ENCODE measurements at regions not wholly inside any gene's neighbourhood (a gene's known extent, or its start where the extent isn't known, plus 50 kb on each side); places are given as distances from the start of the nearest gene placed in this dataset.

DNA sequence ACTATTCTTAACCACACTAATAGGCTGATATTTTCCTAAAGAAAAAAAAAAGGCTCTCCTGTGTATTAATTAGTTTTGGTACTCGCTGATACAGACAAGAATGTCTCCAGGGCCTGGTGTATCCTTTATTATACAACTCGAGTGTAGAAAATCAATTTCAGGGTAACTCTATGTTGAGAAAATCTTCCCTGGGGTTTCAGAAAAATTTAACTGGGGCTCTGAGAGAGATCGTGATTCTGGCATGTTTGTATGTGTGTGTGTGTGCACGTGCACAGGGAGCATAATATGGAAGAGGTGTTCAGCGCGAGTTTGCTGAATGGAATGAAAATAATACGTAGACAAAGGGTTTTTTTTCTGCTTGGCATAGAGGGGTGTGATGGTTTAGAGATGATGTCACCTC, 496.8 kb downstream of the GPAM start:
- H3K4me1 ChIP-seq (ENCODE audit: control insufficient read depth, insufficient read depth, low read length) = no peaks in the 10 kb centered on the region
- dilution Hi-C loops (cut with HindIII; ENCODE audit: low sequenced_read_pairs, unreplicated experiment) (no loop called here), intact Hi-C loops (cut with micrococcal nuclease) (no loop called here), in situ Hi-C loops (cut with MboI; ENCODE audit: low sequenced_read_pairs) (no loop called here)
- H3K4me3 ChIP-seq (ENCODE audit: insufficient read depth, low read depth, low read length) = no peak overlapping the region
- H2BK20ac ChIP-seq (ENCODE audit: low read depth, low read length) = no peak overlapping the region
- POLR2A ChIA-PET (ENCODE audit: unreplicated experiment) = no interaction called here
- H2AK5ac ChIP-seq (ENCODE audit: low read depth, low read length) = no peak overlapping the region
- H2BK5ac ChIP-seq (ENCODE audit: low read depth, low read length, poor library complexity, severe bottlenecking) = no peak overlapping the region
- H3K4me2 ChIP-seq (ENCODE audit: low read depth, low read length) = no peak overlapping the region
- H2BK15ac ChIP-seq (ENCODE audit: low read depth, low read length) = no peak overlapping the region
- H3K18ac ChIP-seq (ENCODE audit: low read depth, low read length) = no peak overlapping the region
- no peak overlapping the region for H2BK120ac ChIP-seq (ENCODE audit: low read depth, low read length)
- no peak overlapping the region for H3K56ac ChIP-seq (ENCODE audit: extremely low read depth, insufficient read depth, low read length)
- no peaks in the 10 kb centered on the region for H4K20me1 ChIP-seq (ENCODE audit: insufficient read depth, low read length)
- no peak overlapping the region for H4K5ac ChIP-seq (ENCODE audit: low read depth, low read length)
- ATAC-seq (ENCODE audit: low read depth) (no peak), DNase-seq (no peak)
- H3K79me1 ChIP-seq (ENCODE audit: low read depth in 1 of 2, low read length in 2 of 2) = no peaks in the 10 kb centered on the region
- no peaks in the 10 kb centered on the region for H3K36me3 ChIP-seq (ENCODE audit: control insufficient read depth, insufficient read depth, low read length)
- no peak overlapping the region for H4K91ac ChIP-seq (ENCODE audit: insufficient read depth, low read depth, low read length)
- H3K9me1 ChIP-seq (ENCODE audit: insufficient read depth, low read length) = no peaks in the 10 kb centered on the region
- no peak overlapping the region for H3K23ac ChIP-seq (ENCODE audit: low read depth, low read length)
- no TSS peak for BruUV-seq (replicated peaks)
- H3K27me3 ChIP-seq (ENCODE audit: control insufficient read depth, insufficient read depth, low read length) = no peaks in the 10 kb centered on the region
- peaks cover 10% of the 10 kb centered on the region for H3K9me3 ChIP-seq (ENCODE audit: control insufficient read depth, insufficient read depth, low read length)
- H3K27ac ChIP-seq (ENCODE audit: insufficient read depth, low read length) = no peak overlapping the region
- H3K4ac ChIP-seq (ENCODE audit: low read depth, low read length) = no peak overlapping the region
- CTCF ChIA-PET = no interaction called here
- WGBS, 2 experiments (ENCODE audit: extremely low coverage in 2 of 2, insufficient read length in 1 of 2) = 71% methylated on average over 1 of the region's 7 CpGs; no CpG with 5 or more reads in 1 of the 2 experiments
- TF ChIP-seq, protein P1, sequence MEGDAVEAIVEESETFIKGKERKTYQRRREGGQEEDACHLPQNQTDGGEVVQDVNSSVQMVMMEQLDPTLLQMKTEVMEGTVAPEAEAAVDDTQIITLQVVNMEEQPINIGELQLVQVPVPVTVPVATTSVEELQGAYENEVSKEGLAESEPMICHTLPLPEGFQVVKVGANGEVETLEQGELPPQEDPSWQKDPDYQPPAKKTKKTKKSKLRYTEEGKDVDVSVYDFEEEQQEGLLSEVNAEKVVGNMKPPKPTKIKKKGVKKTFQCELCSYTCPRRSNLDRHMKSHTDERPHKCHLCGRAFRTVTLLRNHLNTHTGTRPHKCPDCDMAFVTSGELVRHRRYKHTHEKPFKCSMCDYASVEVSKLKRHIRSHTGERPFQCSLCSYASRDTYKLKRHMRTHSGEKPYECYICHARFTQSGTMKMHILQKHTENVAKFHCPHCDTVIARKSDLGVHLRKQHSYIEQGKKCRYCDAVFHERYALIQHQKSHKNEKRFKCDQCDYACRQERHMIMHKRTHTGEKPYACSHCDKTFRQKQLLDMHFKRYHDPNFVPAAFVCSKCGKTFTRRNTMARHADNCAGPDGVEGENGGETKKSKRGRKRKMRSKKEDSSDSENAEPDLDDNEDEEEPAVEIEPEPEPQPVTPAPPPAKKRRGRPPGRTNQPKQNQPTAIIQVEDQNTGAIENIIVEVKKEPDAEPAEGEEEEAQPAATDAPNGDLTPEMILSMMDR (conservative IDR thresholded peaks at IDR 0.05; ENCODE audit: low read depth, low read length) = no peak
- TF ChIP-seq CEBPB (IDR thresholded peaks at IDR 0.05; ENCODE audit: low read depth, low read length) (no peak), MAFK (IDR thresholded peaks at IDR 0.05; ENCODE audit: low read depth, low read length) (no peak), MAZ (IDR thresholded peaks at IDR 0.05; ENCODE audit: borderline replicate concordance, low read depth, low read length) (no peak), FOS (IDR thresholded peaks at IDR 0.05; ENCODE audit: low read depth, low read length) (no peak), RCOR1 (IDR thresholded peaks at IDR 0.05; ENCODE audit: insufficient replicate concordance, low read length) (no peak), SMC3 (IDR thresholded peaks at IDR 0.05; ENCODE audit: low read depth, low read length) (no peak), CHD1 (IDR thresholded peaks at IDR 0.05; ENCODE audit: low read depth, low read length) (no peak), BHLHE40 (IDR thresholded peaks at IDR 0.05; ENCODE audit: low read depth, low read length) (no peak), POLR2A (IDR thresholded peaks at IDR 0.05; ENCODE audit: low read depth, low read length) (no peak), RAD21 (IDR thresholded peaks at IDR 0.05; ENCODE audit: low read length) (no peak), USF2 (IDR thresholded peaks at IDR 0.05; ENCODE audit: low read depth, low read length) (no peak), MXI1 (IDR thresholded peaks at IDR 0.05; ENCODE audit: borderline replicate concordance, low read depth, low read length) (no peak), RFX5 (IDR thresholded peaks at IDR 0.05; ENCODE audit: low read depth, low read length) (no peak), NFE2L2 (IDR thresholded peaks at IDR 0.05; ENCODE audit: low read depth, low read length) (no peak)
- TF ChIP-seq, protein P2, sequence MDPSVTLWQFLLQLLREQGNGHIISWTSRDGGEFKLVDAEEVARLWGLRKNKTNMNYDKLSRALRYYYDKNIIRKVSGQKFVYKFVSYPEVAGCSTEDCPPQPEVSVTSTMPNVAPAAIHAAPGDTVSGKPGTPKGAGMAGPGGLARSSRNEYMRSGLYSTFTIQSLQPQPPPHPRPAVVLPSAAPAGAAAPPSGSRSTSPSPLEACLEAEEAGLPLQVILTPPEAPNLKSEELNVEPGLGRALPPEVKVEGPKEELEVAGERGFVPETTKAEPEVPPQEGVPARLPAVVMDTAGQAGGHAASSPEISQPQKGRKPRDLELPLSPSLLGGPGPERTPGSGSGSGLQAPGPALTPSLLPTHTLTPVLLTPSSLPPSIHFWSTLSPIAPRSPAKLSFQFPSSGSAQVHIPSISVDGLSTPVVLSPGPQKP (IDR thresholded peaks at IDR 0.05; ENCODE audit: borderline replicate concordance, low read depth, low read length) = no peak
- no peak overlapping the region for H2AK9ac ChIP-seq (replicated peaks; ENCODE audit: low read depth, low read length, poor library complexity)
- H4K8ac ChIP-seq (ENCODE audit: low read depth in 2 of 2, low read length in 2 of 2) = no peak overlapping the region
- H3K14ac ChIP-seq (replicated peaks; ENCODE audit: low read depth, low read length) = no peak overlapping the region
- H2AFZ ChIP-seq (replicated peaks; ENCODE audit: low read length, poor library complexity) = no peak overlapping the region
- H3K9ac ChIP-seq (ENCODE audit: low read depth, low read length) = no peak overlapping the region
